Suprapubic skin (tissue), 4 donors: ENCODE measurements at regions not wholly inside any gene's neighbourhood (a gene's known extent, or its start where the extent isn't known, plus 50 kb on each side); places are given as distances from the start of the nearest gene placed in this dataset.

Experiments used
- DNase-seq, 2 donors: peaks; one replicate each; pipeline ENCODE4 v3.0.0-alpha.2; 2019; ENCODE audit warnings: low spot score in 2 of 2
- H3K27ac ChIP-seq: fragments of 200-600 bp; sonication (generic); one replicate; pipeline ENCODE4 v1.5.1; 2019
- H3K27me3 ChIP-seq: fragments of 200-600 bp; sonication (generic); one replicate; pipeline ENCODE4 v1.5.1; 2019
- H3K36me3 ChIP-seq: fragments of 200-600 bp; sonication (generic); one replicate; pipeline ENCODE4 v1.5.1; 2019
- H3K4me1 ChIP-seq: fragments of 200-600 bp; sonication (generic); one replicate; pipeline ENCODE4 v1.5.1; 2019
- H3K4me3 ChIP-seq: fragments of 200-600 bp; sonication (generic); one replicate; pipeline ENCODE4 v1.5.1; 2019; ENCODE audit warnings: mild to moderate bottlenecking
- H3K9me3 ChIP-seq: fragments of 200-600 bp; sonication (generic); one replicate; pipeline ENCODE4 v1.5.1; 2019
- CTCF ChIP-seq, 2 donors: fragments of 200-600 bp in 1 of 2; fragments of 450-650 bp in 1 of 2; sonication (generic) in 1 of 2; IDR thresholded peaks; one replicate each; pipeline ENCODE4 v1.5.1; 2016 to 2019; ENCODE audit warnings: antibody characterized with exemption in 2 of 2, mild to moderate bottlenecking in 1 of 2, moderate library complexity in 1 of 2
- EP300 ChIP-seq: sonication (generic); formaldehyde crosslinking; IDR thresholded peaks from one replicate; pipeline ENCODE4 v1.6.1; 2017; ENCODE audit warnings: antibody characterized with exemption
- POLR2A ChIP-seq, 2 donors: fragments of 450-650 bp; IDR thresholded peaks; one replicate each; pipeline ENCODE4 v1.6.1; 2017; ENCODE audit warnings: antibody characterized with exemption in 2 of 2, mild to moderate bottlenecking in 2 of 2, moderate library complexity in 2 of 2
- POLR2AphosphoS5 ChIP-seq, 3 donors: sonication (generic); formaldehyde crosslinking; IDR thresholded peaks; one replicate each; pipeline ENCODE4 v1.6.1; 2017; ENCODE audit warnings: antibody characterized with exemption in 3 of 3
- WGBS: methylation state at CpG from one replicate; pipeline ENCODE4 v1.1.5; 2018; 5-methylcytosine and 5-hydroxymethylcytosine counted together

GRCh38 chr6:132952031-132952867, 137.9 kb downstream of the RPS12 start:
- Histone ChIP-seq H3K9me3 (no peaks in the 10 kb centered on the region), H3K4me1 (no peaks in the 10 kb centered on the region), H3K4me3 (no peak overlapping the region), H3K27ac (no peak overlapping the region), H3K27me3 (no peaks in the 10 kb centered on the region), H3K36me3 (no peaks in the 10 kb centered on the region)
- no peak for TF ChIP-seq EP300
- no peak for TF ChIP-seq POLR2AphosphoS5 (IDR thresholded peaks at IDR 0.05)
- no peak for TF ChIP-seq CTCF (IDR thresholded peaks at IDR 0.05)
- no peak for TF ChIP-seq POLR2A (IDR thresholded peaks at IDR 0.05)
- WGBS, result 68% methylated on average over 6 of the region's 6 CpGs
- DNase-seq, result no peak

GRCh38 chr6:132952986-132953385, 138.6 kb downstream of the RPS12 start:
- H3K4me3 ChIP-seq, result no peak overlapping the region
- peaks cover 3% of the 10 kb centered on the region for H3K27me3 ChIP-seq
- no peaks in the 10 kb centered on the region for H3K36me3 ChIP-seq
- WGBS, result 82% methylated on average over 3 of the region's 3 CpGs
- H3K27ac ChIP-seq, result no peak overlapping the region
- TF ChIP-seq POLR2AphosphoS5 (IDR thresholded peaks at IDR 0.05) (no peak), POLR2A (IDR thresholded peaks at IDR 0.05) (no peak), CTCF (IDR thresholded peaks at IDR 0.05) (no peak), EP300 (no peak)
- H3K9me3 ChIP-seq, result no peaks in the 10 kb centered on the region
- no peaks in the 10 kb centered on the region for H3K4me1 ChIP-seq
- DNase-seq, result no peak

- Histone ChIP-seq H3K4me1 (no peaks in the 10 kb centered on the region), H3K36me3 (no peaks in the 10 kb centered on the region), H3K9me3 (no peaks in the 10 kb centered on the region), H3K27ac (no peak overlapping the region), H3K27me3 (peaks cover 3% of the 10 kb centered on the region), H3K4me3 (no peak overlapping the region)
- no peak for DNase-seq
- 78% methylated on average over 9 of the region's 9 CpGs for WGBS
- TF ChIP-seq CTCF (IDR thresholded peaks at IDR 0.05), result no peak
- no peak for TF ChIP-seq EP300
- TF ChIP-seq POLR2A (IDR thresholded peaks at IDR 0.05), result no peak
- TF ChIP-seq POLR2AphosphoS5 (IDR thresholded peaks at IDR 0.05), result no peak
Observed at GRCh38 chr6:132954222-132954621, 139.9 kb downstream of the RPS12 start.

- 79% methylated on average over 5 of the region's 5 CpGs for WGBS
- TF ChIP-seq EP300 (no peak), CTCF (IDR thresholded peaks at IDR 0.05) (no peak), POLR2AphosphoS5 (IDR thresholded peaks at IDR 0.05) (no peak), POLR2A (IDR thresholded peaks at IDR 0.05) (no peak)
- Histone ChIP-seq H3K36me3 (no peaks in the 10 kb centered on the region), H3K4me1 (no peaks in the 10 kb centered on the region), H3K27ac (no peak overlapping the region), H3K4me3 (no peak overlapping the region), H3K9me3 (no peaks in the 10 kb centered on the region), H3K27me3 (peaks cover 3% of the 10 kb centered on the region)
- DNase-seq, result no peak
Observed at GRCh38 chr6:132954936-132955335, 140.6 kb downstream of the RPS12 start.

- Histone ChIP-seq H3K9me3 (no peaks in the 10 kb centered on the region), H3K27me3 (peaks cover 5% of the 10 kb centered on the region), H3K36me3 (no peaks in the 10 kb centered on the region), H3K4me3 (no peak overlapping the region), H3K4me1 (no peaks in the 10 kb centered on the region), H3K27ac (no peak overlapping the region)
- no peak for TF ChIP-seq CTCF (IDR thresholded peaks at IDR 0.05)
- no peak for DNase-seq
- 41% methylated on average over 4 of the region's 4 CpGs for WGBS
Observed at GRCh38 chr6:132959639-132960326, 145.4 kb downstream of the RPS12 start.
